ENCODE measurements at regions not wholly inside any gene's neighbourhood (a gene's known extent, or its start where the extent isn't known, plus 50 kb on each side); places are given as distances from the start of the nearest gene placed in this dataset.

DNA sequence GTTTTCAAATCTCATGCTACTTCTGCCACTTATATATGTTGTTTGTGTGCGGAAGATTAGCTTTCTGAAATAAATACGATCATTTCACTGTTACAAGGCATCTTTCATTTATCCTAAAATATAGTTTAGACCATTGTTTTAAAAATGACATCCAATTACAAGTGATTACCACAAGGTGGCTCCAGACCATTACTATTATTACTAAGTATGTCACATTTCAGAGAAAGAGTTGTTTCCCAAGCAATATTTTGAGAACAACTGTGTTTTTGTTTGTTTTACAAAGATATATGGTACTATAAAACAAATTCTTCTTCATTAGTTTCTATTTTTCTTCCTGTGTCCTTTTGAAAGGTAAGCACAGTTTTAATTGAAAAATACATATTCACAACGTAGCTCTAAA lies 136.0 kb upstream of the RAP2B start:
- Histone ChIP-seq H3K9me3 (ENCODE audit: control insufficient read depth, insufficient read depth, low read length) (no peaks in the 10 kb centered on the region), H3K4me3 (ENCODE audit: low read depth, low read length) (no peak overlapping the region), H3K27me3 (ENCODE audit: control insufficient read depth, insufficient read depth, low read length) (no peaks in the 10 kb centered on the region), H3K27ac (ENCODE audit: low read depth, low read length) (no peak overlapping the region)
- no peak for DNase-seq (ENCODE audit: low read depth, low spot score)
- ChIA-PET CTCF (interaction anchor here (0.5 to 1.8 kb wide), 20 partner anchors 9 to 992 kb away, joined by 3 to 30 read pairs (median 5); no protein-coding TSS in a partner anchor), POLR2A (no interaction called here)
- TF ChIP-seq, protein P1, sequence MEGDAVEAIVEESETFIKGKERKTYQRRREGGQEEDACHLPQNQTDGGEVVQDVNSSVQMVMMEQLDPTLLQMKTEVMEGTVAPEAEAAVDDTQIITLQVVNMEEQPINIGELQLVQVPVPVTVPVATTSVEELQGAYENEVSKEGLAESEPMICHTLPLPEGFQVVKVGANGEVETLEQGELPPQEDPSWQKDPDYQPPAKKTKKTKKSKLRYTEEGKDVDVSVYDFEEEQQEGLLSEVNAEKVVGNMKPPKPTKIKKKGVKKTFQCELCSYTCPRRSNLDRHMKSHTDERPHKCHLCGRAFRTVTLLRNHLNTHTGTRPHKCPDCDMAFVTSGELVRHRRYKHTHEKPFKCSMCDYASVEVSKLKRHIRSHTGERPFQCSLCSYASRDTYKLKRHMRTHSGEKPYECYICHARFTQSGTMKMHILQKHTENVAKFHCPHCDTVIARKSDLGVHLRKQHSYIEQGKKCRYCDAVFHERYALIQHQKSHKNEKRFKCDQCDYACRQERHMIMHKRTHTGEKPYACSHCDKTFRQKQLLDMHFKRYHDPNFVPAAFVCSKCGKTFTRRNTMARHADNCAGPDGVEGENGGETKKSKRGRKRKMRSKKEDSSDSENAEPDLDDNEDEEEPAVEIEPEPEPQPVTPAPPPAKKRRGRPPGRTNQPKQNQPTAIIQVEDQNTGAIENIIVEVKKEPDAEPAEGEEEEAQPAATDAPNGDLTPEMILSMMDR (IDR thresholded peaks at IDR 0.05; ENCODE audit: low read depth, low read length): peak; percentile 64

DNA sequence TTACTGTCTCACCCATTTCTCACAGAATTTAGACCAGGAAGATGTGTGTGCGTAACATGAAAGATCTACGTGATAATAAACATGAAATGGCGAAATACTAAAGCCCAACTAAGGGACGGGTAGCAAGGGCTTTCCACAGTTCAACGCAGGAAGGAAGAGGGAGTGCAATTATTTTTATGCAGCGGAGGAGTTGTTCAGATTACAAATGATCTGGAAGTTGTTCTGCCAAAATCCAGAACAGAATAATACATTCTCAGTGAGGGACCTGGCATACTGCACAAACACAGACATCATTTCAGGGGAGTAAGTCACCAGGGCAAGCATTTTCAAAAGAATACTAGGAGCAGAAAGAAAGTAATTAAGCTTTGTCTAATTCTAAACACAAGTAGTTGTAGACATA lies 133.6 kb upstream of the RAP2B start:
- no peaks in the 10 kb centered on the region for H3K9me3 ChIP-seq (ENCODE audit: control insufficient read depth, insufficient read depth, low read length)
- CTCF ChIA-PET: interaction anchor here (0.9 to 1.9 kb wide), 4 partner anchors 15 to 740 kb away, joined by 3 to 7 read pairs (median 4); no protein-coding TSS in a partner anchor
- TF ChIP-seq, protein P1 (IDR thresholded peaks at IDR 0.05; ENCODE audit: low read depth, low read length): no peak
- no peaks in the 10 kb centered on the region for H3K27me3 ChIP-seq (ENCODE audit: control insufficient read depth, insufficient read depth, low read length)
- DNase-seq (ENCODE audit: low read depth, low spot score): no peak
- H3K27ac ChIP-seq (ENCODE audit: low read depth, low read length): no peak overlapping the region
- POLR2A ChIA-PET: interaction anchor here (1.7 to 2.2 kb wide), 2 partner anchors 133 to 136 kb away, joined by 4 to 8 read pairs; no protein-coding TSS in a partner anchor
- no peak overlapping the region for H3K4me3 ChIP-seq (ENCODE audit: low read depth, low read length)

DNA sequence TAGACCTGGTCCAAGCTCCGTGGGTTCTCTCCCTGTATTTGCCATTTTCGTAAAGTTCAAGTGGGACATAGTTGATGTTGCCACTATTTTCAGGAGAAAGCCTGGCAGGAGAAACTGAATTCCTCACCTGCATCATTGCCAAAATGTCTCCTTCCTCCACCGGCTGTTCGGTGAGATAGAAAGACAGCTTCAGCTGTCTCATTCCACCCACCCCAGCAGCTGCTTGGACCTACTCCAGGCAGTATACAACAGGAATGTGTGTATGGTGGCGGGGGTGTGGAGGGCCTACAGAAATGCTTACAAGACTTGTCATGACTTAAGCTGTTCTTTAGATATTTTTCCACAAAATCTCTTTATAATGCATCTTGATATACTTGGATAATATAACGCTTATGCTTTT lies 132.7 kb upstream of the RAP2B start:
- ChIA-PET CTCF (interaction anchor here (0.8 to 1.9 kb wide), 5 partner anchors 11 to 740 kb away, joined by 3 to 12 read pairs (median 5); no protein-coding TSS in a partner anchor), POLR2A (interaction anchor here (0.6 to 2.2 kb wide), 4 partner anchors 81 to 135 kb away, joined by 3 to 8 read pairs (median 4); no protein-coding TSS in a partner anchor)
- H3K9me3 ChIP-seq (ENCODE audit: control insufficient read depth, insufficient read depth, low read length): no peaks in the 10 kb centered on the region
- no peak overlapping the region for H3K27ac ChIP-seq (ENCODE audit: low read depth, low read length)
- TF ChIP-seq, protein P1 (IDR thresholded peaks at IDR 0.05; ENCODE audit: low read depth, low read length): no peak
- peak; percentile 78 for DNase-seq (ENCODE audit: low read depth, low spot score)
- no peak overlapping the region for H3K4me3 ChIP-seq (ENCODE audit: low read depth, low read length)
- no peaks in the 10 kb centered on the region for H3K27me3 ChIP-seq (ENCODE audit: control insufficient read depth, insufficient read depth, low read length)

DNA sequence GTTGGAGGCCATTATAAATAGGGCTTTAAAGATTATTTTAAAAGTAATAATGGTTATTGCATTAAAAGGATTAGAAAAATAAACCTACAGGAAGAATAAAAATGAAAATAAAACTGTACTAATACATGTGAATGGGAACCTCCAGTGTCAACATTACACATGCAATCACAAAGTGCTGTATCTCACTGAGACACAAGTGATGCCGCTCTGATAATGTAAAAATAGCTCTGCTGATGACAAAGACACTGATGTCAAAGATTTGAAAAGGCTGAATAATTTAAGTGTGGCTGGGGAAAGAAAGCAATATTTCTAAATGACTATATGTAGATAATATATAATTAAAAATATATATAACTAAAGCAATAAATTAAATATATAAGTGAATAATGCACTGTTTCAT lies 129.1 kb upstream of the RAP2B start:
- no peak overlapping the region for H3K4me3 ChIP-seq (ENCODE audit: low read depth, low read length)
- TF ChIP-seq, protein P1 (IDR thresholded peaks at IDR 0.05; ENCODE audit: low read depth, low read length): no peak
- no peak overlapping the region for H3K27ac ChIP-seq (ENCODE audit: low read depth, low read length)
- no peaks in the 10 kb centered on the region for H3K27me3 ChIP-seq (ENCODE audit: control insufficient read depth, insufficient read depth, low read length)
- CTCF ChIA-PET: interaction anchor here (1.0 to 2.4 kb wide), 2 partner anchors 8 to 10 kb away, joined by 9 to 13 read pairs; no protein-coding TSS in a partner anchor
- POLR2A ChIA-PET: no interaction called here
- H3K9me3 ChIP-seq (ENCODE audit: control insufficient read depth, insufficient read depth, low read length): no peaks in the 10 kb centered on the region
- no peak for DNase-seq (ENCODE audit: low read depth, low spot score)

DNA sequence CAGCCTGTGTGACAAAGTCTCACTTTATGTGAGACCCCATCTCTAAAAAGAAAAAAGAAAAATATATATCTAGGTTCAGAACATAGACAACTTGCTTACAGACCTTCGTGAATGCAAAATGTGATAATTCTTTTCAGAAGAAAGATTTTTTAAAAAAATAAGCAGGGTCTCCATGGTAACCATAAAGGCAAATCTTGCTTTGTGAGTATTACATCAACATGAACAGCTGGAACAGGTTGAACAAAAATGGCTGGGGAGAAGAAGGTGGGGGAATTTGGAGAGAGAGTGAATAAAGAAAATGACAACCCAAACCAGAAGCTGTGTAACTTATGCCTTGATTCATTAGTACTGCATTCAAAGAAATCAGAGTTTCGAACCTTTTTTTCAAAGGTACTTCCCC lies 125.2 kb upstream of the RAP2B start:
- no peaks in the 10 kb centered on the region for H3K9me3 ChIP-seq (ENCODE audit: control insufficient read depth, insufficient read depth, low read length)
- TF ChIP-seq, protein P1 (IDR thresholded peaks at IDR 0.05; ENCODE audit: low read depth, low read length): no peak
- H3K27ac ChIP-seq (ENCODE audit: low read depth, low read length): no peak overlapping the region
- H3K4me3 ChIP-seq (ENCODE audit: low read depth, low read length): no peak overlapping the region
- DNase-seq (ENCODE audit: low read depth, low spot score): no peak
- POLR2A ChIA-PET: no interaction called here
- H3K27me3 ChIP-seq (ENCODE audit: control insufficient read depth, insufficient read depth, low read length): no peaks in the 10 kb centered on the region
- CTCF ChIA-PET: interaction anchor here (1.1 kb wide), 1 partner anchor 124 kb away, joined by 3 read pairs; no protein-coding TSS in a partner anchor

Measured in AG04450 (cell line).